HepG2 (cell line): ENCODE measurements at regions not wholly inside any gene's neighbourhood (a gene's known extent, or its start where the extent isn't known, plus 50 kb on each side); places are given as distances from the start of the nearest gene placed in this dataset.

Source experiments
- ATAC-seq: fragments of 200-7000 bp; cut with Tn5 transposase; 3 replicates; pipeline ENCODE4 v1.9.1; 2020; ENCODE audit warnings: mild to moderate bottlenecking, moderate library complexity
- BruUV-seq: library from RNA; stranded (reverse); fragments of 400-500 nt; replicated peaks from 2 replicates; lab custom pipeline; 2021; lab: Mats Ljungman, UMichigan
- CTCF ChIA-PET: fragments of 300-600 bp; formaldehyde crosslinking; extraction: SDS; loops from one replicate; lab custom pipeline; 2021; ENCODE audit warnings: low total read pairs, inconsistent platforms, low intra/inter-chr PET ratio; lab: Yijun Ruan, JAX
- POLR2A ChIA-PET: fragments of 350-600 bp; sonication (Branson Sonifier 250); formaldehyde crosslinking; loops from one replicate; lab custom pipeline; 2020; ENCODE audit warnings: antibody characterized with exemption, inconsistent platforms; lab: Yijun Ruan, JAX
- DNase-seq: peaks from one replicate; pipeline ENCODE4 v3.0.0-alpha.2; 2015; ENCODE audit warnings: low spot score
- FAIRE-seq: peaks from 3 replicates; lab custom pipeline; 2011; peaks lifted over from hg19 to GRCh38; lab: Jason Lieb, UNC
- H2AFZ ChIP-seq: one replicate; pipeline ENCODE4 v1.6.1; 2011; ENCODE audit warnings: low read length, inconsistent platforms
- H3K27ac ChIP-seq: fragments of 300-600 bp; 3 replicates; pipeline ENCODE4 v1.8.0; 2011; ENCODE audit warnings: mixed run types, mild to moderate bottlenecking, mixed read lengths, low read length, inconsistent platforms; ENCODE audit not compliant: insufficient read depth; ENCODE audit errors: extremely low read length
- H3K27me3 ChIP-seq, 2 experiments: fragments of 200-600 bp in 1 of 2; 2 replicates in 1 of 2; 3 replicates in 1 of 2; pipeline versions ENCODE4 v1.6.0 to v1.8.0; 2011; ENCODE audit warnings: low read length in 2 of 2, mild to moderate bottlenecking in 2 of 2, moderate library complexity in 2 of 2, inconsistent platforms in 1 of 2; ENCODE audit not compliant: insufficient read depth in 2 of 2, control insufficient read depth in 1 of 2
- H3K36me3 ChIP-seq, 2 experiments: fragments of 200-600 bp in 1 of 2; replicated peaks in 1 of 2; 2 replicates in 1 of 2; 3 replicates in 1 of 2; pipeline versions ENCODE4 v1.5.1 to v1.8.0; 2011; ENCODE audit warnings: low read length in 2 of 2, inconsistent platforms in 1 of 2; ENCODE audit not compliant: insufficient read depth in 2 of 2, control insufficient read depth in 1 of 2
- H3K4me1 ChIP-seq: 2 replicates; pipeline ENCODE4 v1.5.1; 2012; ENCODE audit warnings: low read length, inconsistent platforms; ENCODE audit not compliant: insufficient read depth
- H3K4me2 ChIP-seq: 2 replicates; pipeline ENCODE4 v1.6.0; 2011; ENCODE audit warnings: low read depth, low read length, inconsistent platforms
- H3K4me3 ChIP-seq, 3 experiments: fragments of 200-600 bp in 1 of 3; sonication (generic), shearing (Covaris generic) in 1 of 3; replicated peaks in 1 of 3; 2 replicates each; pipeline ENCODE4 v1.5.1; 2011 to 2016; ENCODE audit warnings: low read length in 3 of 3, inconsistent platforms in 2 of 3, low read depth in 2 of 3, mild to moderate bottlenecking in 2 of 3, control low read depth in 1 of 3, mixed read lengths in 1 of 3; ENCODE audit not compliant: insufficient read depth in 1 of 3
- H3K79me2 ChIP-seq: one replicate; pipeline ENCODE4 v1.6.1; 2011; ENCODE audit warnings: low read length, inconsistent platforms; ENCODE audit not compliant: insufficient read depth
- H3K9ac ChIP-seq: 2 replicates; pipeline ENCODE4 v1.6.0; 2011; ENCODE audit warnings: mild to moderate bottlenecking, low read depth, low read length, inconsistent platforms; ENCODE audit not compliant: insufficient read depth
- H3K9me3 ChIP-seq: 2 replicates; pipeline ENCODE4 v1.5.1; 2012; ENCODE audit warnings: mild to moderate bottlenecking, low read length
- H4K20me1 ChIP-seq: 2 replicates; pipeline ENCODE4 v1.6.0; 2011; ENCODE audit warnings: inconsistent platforms, mild to moderate bottlenecking, low read length, moderate library complexity; ENCODE audit not compliant: insufficient read depth
- ARID4A ChIP-seq: sonication (generic); formaldehyde crosslinking; IDR thresholded peaks from 2 replicates; pipeline ENCODE4 v1.5.0; 2020; ENCODE audit warnings: mild to moderate bottlenecking, missing genetic modification reagents, borderline replicate concordance
- CEBPB ChIP-seq: IDR thresholded peaks from 2 replicates; pipeline ENCODE4 v1.6.1; 2011; ENCODE audit warnings: low read depth, low read length, improper control_type of control experiment, borderline replicate concordance
- HOXD1 ChIP-seq: sonication (generic); formaldehyde crosslinking; IDR thresholded peaks from 2 replicates; pipeline ENCODE4 v1.5.0; 2020; ENCODE audit warnings: missing genetic modification reagents
- JUN ChIP-seq: sonication (generic); formaldehyde crosslinking; IDR thresholded peaks from 2 replicates; pipeline ENCODE4 v1.4.0; 2020; ENCODE audit warnings: mild to moderate bottlenecking, missing genetic modification reagents
- MLX ChIP-seq: IDR thresholded peaks from 2 replicates; pipeline ENCODE4 v1.6.1; 2016
- NFRKB ChIP-seq: fragments of 450-650 bp; IDR thresholded peaks from 2 replicates; pipeline ENCODE4 v1.6.1; 2017
- PCBP1 ChIP-seq: fragments of 200-400 bp; formaldehyde crosslinking; IDR thresholded peaks from 2 replicates; pipeline ENCODE4 v1.6.1; 2017; ENCODE audit warnings: mild to moderate bottlenecking, low read depth, low read length, borderline replicate concordance
- SCMH1 ChIP-seq: sonication (generic); formaldehyde crosslinking; IDR thresholded peaks from 2 replicates; pipeline ENCODE4 v1.9.0; 2021; ENCODE audit warnings: missing genetic modification reagents, mild to moderate bottlenecking, borderline replicate concordance
- SMARCE1 ChIP-seq: fragments of 450-650 bp; IDR thresholded peaks from 2 replicates; pipeline ENCODE4 v1.6.1; 2017; ENCODE audit warnings: borderline replicate concordance
- TAF1 ChIP-seq: sonication (generic); formaldehyde crosslinking; IDR thresholded peaks from 2 replicates; pipeline ENCODE4 v1.4.0; 2020; ENCODE audit warnings: missing genetic modification reagents
- TBP ChIP-seq: sonication (generic); formaldehyde crosslinking; IDR thresholded peaks from 2 replicates; pipeline ENCODE4 v1.5.0; 2020; ENCODE audit warnings: missing genetic modification reagents
- ZFP91 ChIP-seq: sonication (generic); formaldehyde crosslinking; IDR thresholded peaks from 2 replicates; pipeline ENCODE4 v1.9.0; 2022; ENCODE audit warnings: missing genetic modification reagents, mild to moderate bottlenecking, borderline replicate concordance
- WGBS: methylation state at CpG from one replicate; pipeline ENCODE4 v1.1.6; 2017; ENCODE audit warnings: low lambda C conversion rate; 5-methylcytosine and 5-hydroxymethylcytosine counted together
- in situ Hi-C: cut with HindIII; loops from 2 replicates; pipeline ENCODE4 v1.10.0; 2017; ENCODE audit warnings: low pct_unique_long_range_greater_than_20kb; ENCODE audit not compliant: extremely low pct_ligation_motif_present
- intact Hi-C: fragments of 100-400 bp; cut with micrococcal nuclease; formaldehyde crosslinking; loops from one replicate; pipeline ENCODE4 v1.10.0; 2022; ENCODE audit not compliant: unreplicated experiment
- TF ChIP-seq, protein P1 (sequence below): sonication (generic); formaldehyde crosslinking; IDR thresholded peaks from 2 replicates; pipeline ENCODE4 v1.8.0; 2022; ENCODE audit warnings: mild to moderate bottlenecking, missing genetic modification reagents, moderate library complexity
- TF ChIP-seq, protein P2 (sequence below): sonication (generic); formaldehyde crosslinking; IDR thresholded peaks from 2 replicates; pipeline ENCODE4 v1.4.0; 2020; ENCODE audit warnings: missing genetic modification reagents, low read depth, mild to moderate bottlenecking, borderline replicate concordance
- TF ChIP-seq, protein P3 (sequence below): sonication (generic); formaldehyde crosslinking; IDR thresholded peaks from 2 replicates; pipeline ENCODE4 v1.4.0; 2020; ENCODE audit warnings: mild to moderate bottlenecking, low read depth, missing genetic modification reagents

DNA sequence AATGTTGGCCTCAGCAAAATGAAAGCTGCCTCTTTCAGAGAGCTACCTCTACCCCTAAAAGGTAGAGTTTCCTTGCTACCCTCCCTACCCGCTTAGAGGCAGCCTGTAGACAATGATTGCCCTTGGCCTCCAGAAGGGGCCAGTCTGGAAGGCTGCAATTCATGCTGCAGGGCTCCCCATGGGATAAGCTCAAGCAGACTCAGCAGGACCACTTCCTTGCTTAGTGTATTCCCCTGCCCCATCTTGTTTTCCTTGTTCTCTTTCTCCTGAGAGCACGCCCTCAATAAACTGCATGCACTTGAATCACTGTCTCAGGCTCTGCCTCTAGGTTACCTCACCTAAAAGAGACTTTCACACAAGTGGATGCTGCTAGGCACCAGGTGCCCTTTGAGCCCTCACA lies 134.0 kb upstream of the CTNNB1 start (continued):
- TF ChIP-seq HOXD1 (CRISPR knock-in tag) (no peak), TBP (CRISPR knock-in tag) (no peak), SCMH1 (CRISPR knock-in tag) (no peak), CEBPB (no peak), ARID4A (CRISPR knock-in tag) (no peak)

- Histone ChIP-seq H3K4me2 (no peak overlapping the region), H3K4me1 (peaks cover 8% of the 10 kb centered on the region), H3K9me3 (no peaks in the 10 kb centered on the region), H3K27ac (no peak overlapping the region), H4K20me1 (no peaks in the 10 kb centered on the region), H3K79me2 (no peaks in the 10 kb centered on the region), H2AFZ (no peak overlapping the region), H3K9ac (no peak overlapping the region), H3K4me3 (no peak overlapping the region), H3K27me3 (no peaks in the 10 kb centered on the region; a peak in 1 of 5 replicates), H3K36me3 (no peaks in the 10 kb centered on the region)
- ChIA-PET CTCF (no interaction called here), POLR2A (no interaction called here)
- WGBS, result 46% methylated on average over 5 of the region's 5 CpGs
- ATAC-seq, result no peak
- BruUV-seq, result no TSS peak
- in situ Hi-C loops, result no loop called here
- no peak for FAIRE-seq
- intact Hi-C loops, result no loop called here
- no peak for DNase-seq
- no peak for TF ChIP-seq ZFP91 (CRISPR knock-in tag)
- no peak for TF ChIP-seq SMARCE1
- TF ChIP-seq NFRKB, result no peak
- TF ChIP-seq, protein P1, sequence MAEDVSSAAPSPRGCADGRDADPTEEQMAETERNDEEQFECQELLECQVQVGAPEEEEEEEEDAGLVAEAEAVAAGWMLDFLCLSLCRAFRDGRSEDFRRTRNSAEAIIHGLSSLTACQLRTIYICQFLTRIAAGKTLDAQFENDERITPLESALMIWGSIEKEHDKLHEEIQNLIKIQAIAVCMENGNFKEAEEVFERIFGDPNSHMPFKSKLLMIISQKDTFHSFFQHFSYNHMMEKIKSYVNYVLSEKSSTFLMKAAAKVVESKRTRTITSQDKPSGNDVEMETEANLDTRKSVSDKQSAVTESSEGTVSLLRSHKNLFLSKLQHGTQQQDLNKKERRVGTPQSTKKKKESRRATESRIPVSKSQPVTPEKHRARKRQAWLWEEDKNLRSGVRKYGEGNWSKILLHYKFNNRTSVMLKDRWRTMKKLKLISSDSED (CRISPR knock-in tag), result no peak
- no peak for TF ChIP-seq MLX (CRISPR knock-in tag)
- no peak for TF ChIP-seq PCBP1
- TF ChIP-seq, protein P2, sequence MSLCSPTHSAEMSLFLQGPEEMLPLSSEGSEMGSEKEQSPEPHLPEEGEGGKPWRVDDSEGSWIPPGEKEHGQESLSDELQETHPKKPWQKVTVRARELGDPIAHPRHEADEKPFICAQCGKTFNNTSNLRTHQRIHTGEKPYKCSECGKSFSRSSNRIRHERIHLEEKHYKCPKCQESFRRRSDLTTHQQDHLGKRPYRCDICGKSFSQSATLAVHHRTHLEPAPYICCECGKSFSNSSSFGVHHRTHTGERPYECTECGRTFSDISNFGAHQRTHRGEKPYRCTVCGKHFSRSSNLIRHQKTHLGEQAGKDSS (CRISPR knock-in tag), result no peak
- TF ChIP-seq, protein P3, sequence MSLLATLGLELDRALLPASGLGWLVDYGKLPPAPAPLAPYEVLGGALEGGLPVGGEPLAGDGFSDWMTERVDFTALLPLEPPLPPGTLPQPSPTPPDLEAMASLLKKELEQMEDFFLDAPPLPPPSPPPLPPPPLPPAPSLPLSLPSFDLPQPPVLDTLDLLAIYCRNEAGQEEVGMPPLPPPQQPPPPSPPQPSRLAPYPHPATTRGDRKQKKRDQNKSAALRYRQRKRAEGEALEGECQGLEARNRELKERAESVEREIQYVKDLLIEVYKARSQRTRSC (CRISPR knock-in tag), result no peak
- TF ChIP-seq JUN (CRISPR knock-in tag), result no peak
- TF ChIP-seq TAF1 (CRISPR knock-in tag), result no peak
Observed at GRCh38 chr3:41073190-41073589, 126.1 kb upstream of the CTNNB1 start.
